ENCODE measurements at regions not wholly inside any gene's neighbourhood (a gene's known extent, or its start where the extent isn't known, plus 50 kb on each side); places are given as distances from the start of the nearest gene placed in this dataset.

DNA sequence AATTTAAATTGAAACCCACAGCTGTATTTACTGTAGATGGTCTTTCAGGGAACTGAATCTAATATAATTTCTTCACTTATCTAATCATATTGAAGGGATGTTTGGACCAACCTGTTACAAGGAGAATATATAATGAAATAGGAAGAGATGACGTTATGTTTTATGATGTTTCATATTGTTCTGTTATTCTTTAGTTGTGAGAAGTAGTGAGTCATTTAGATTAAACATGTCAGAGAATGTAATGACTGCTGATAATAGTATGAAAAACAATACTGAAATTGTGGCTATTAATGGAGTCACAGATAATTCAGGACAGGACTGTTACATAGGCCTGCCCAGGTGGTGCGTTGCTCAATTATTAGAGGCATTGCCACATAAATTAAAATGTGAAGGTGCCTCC lies 1993.4 kb downstream of the EFNA5 start:
- DNase-seq (ENCODE audit: low read depth): no peak
- TF ChIP-seq, protein P1, sequence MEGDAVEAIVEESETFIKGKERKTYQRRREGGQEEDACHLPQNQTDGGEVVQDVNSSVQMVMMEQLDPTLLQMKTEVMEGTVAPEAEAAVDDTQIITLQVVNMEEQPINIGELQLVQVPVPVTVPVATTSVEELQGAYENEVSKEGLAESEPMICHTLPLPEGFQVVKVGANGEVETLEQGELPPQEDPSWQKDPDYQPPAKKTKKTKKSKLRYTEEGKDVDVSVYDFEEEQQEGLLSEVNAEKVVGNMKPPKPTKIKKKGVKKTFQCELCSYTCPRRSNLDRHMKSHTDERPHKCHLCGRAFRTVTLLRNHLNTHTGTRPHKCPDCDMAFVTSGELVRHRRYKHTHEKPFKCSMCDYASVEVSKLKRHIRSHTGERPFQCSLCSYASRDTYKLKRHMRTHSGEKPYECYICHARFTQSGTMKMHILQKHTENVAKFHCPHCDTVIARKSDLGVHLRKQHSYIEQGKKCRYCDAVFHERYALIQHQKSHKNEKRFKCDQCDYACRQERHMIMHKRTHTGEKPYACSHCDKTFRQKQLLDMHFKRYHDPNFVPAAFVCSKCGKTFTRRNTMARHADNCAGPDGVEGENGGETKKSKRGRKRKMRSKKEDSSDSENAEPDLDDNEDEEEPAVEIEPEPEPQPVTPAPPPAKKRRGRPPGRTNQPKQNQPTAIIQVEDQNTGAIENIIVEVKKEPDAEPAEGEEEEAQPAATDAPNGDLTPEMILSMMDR (IDR thresholded peaks at IDR 0.05; ENCODE audit: low read depth, low read length, missing control alignments): no peak
- no peak overlapping the region for H3K4me3 ChIP-seq (ENCODE audit: low read depth, low read length)
- in situ Hi-C loops (cut with HindIII; ENCODE audit: low sequenced_read_pairs): no loop called here

DNA sequence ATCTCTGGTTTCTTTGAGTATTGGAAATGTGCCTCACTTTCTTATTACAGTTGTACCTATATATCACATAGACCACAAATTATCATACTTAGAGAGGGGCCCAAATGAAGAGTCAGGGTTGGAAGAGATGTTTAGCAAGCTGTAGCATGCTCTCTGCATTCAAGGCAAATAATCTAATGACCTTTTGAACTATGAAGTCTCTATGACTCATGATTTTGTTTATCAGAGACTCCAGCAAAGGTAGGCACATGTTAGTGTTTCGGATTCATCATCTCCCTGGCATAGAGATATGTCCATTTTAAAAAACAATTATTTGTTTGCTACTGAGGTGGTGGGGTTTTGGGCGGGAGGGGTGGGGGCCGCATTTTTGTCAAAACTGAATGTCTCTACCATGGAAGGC lies 2000.1 kb downstream of the EFNA5 start:
- TF ChIP-seq, protein P1 (IDR thresholded peaks at IDR 0.05; ENCODE audit: low read depth, low read length, missing control alignments): no peak
- DNase-seq (ENCODE audit: low read depth): no peak
- no peak overlapping the region for H3K4me3 ChIP-seq (ENCODE audit: low read depth, low read length)
- in situ Hi-C loops (cut with HindIII; ENCODE audit: low sequenced_read_pairs): no loop called here

DNA sequence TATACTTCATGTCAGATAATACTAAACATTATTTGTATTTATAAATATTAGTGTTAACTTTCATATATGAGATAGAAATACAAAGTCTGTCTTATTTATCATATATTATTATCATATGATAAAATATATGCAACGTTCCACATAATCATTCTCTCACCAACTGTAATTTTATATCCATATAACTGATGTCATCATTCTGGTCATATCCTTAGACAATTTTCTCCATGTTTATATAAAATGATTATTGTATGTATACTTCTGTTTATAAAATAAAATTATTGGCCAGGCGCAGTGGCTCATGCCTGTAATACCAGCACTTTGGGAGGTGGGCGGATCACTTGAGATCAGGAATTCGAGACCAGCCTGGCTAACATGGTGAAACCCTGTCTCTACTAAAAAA lies 2007.1 kb downstream of the EFNA5 start:
- in situ Hi-C loops (cut with HindIII; ENCODE audit: low sequenced_read_pairs): no loop called here
- no peak for DNase-seq (ENCODE audit: low read depth)
- TF ChIP-seq, protein P1 (IDR thresholded peaks at IDR 0.05; ENCODE audit: low read depth, low read length, missing control alignments): no peak
- no peak overlapping the region for H3K4me3 ChIP-seq (ENCODE audit: low read depth, low read length)

DNA sequence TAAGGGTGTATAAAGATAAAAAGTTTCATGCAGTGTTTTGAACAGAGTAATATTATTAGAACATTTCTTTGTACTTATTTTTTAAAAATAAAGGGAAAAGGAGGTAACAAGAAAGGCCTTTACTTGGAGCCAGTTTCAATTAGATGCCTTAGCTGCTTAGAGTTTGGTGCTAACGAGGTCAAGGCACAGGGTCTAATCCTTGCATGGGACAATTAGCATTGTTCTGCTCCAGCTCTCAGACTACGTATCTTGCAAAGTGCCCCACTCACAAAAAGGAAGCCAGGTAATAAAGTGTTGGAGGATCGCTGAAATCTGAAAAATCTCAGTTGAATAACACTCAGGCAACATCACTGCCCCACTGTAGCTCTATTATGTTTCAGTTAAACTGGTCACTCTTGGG lies 2011.3 kb downstream of the EFNA5 start:
- TF ChIP-seq, protein P1 (IDR thresholded peaks at IDR 0.05; ENCODE audit: low read depth, low read length, missing control alignments): no peak
- H3K4me3 ChIP-seq (ENCODE audit: low read depth, low read length): no peak overlapping the region
- DNase-seq (ENCODE audit: low read depth): no peak
- in situ Hi-C loops (cut with HindIII; ENCODE audit: low sequenced_read_pairs): no loop called here

DNA sequence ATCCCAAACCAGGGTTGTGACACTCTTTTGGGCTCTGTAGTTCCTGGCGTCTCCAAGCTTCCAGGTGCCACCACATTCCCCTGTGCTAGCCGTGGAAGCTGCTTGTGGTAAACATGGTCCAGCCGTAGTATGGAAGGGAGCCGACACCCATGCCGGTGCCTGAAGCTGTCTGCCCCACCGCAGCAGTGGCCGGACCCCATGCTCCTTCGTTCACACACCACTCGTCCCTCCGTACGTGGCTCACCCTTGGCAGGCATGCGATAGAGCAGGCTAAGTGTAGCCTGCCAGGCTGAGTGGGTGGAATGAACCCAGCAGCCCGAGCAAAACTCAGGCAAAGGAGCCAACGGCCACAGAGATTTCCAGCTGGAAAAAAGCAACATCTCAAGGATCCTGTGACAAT lies 2030.4 kb downstream of the EFNA5 start:
- no peak for DNase-seq (ENCODE audit: low read depth)
- no peak overlapping the region for H3K4me3 ChIP-seq (ENCODE audit: low read depth, low read length)
- TF ChIP-seq, protein P1 (IDR thresholded peaks at IDR 0.05; ENCODE audit: low read depth, low read length, missing control alignments): no peak
- in situ Hi-C loops (cut with HindIII; ENCODE audit: low sequenced_read_pairs): no loop called here

DNA sequence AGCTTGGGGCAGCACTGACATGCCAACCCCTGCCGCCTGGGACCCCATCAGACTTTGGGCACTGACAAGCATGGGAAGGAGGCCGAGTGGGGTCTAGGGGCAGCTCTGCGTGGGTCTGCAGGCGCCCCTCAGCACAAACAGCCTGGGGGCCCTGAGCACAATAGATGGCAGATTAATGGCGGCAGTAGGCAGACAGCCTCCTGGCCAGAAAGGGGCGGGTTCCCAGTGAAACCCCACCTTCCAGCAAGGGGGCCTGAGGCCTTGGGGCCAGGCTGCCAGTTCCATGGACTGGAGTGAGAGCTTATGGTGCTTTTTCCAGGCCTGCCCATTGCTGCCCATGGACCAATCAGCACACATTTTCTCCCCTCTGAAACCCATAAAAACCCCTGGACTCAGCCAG lies 2031.2 kb downstream of the EFNA5 start:
- no peak for DNase-seq (ENCODE audit: low read depth)
- in situ Hi-C loops (cut with HindIII; ENCODE audit: low sequenced_read_pairs): no loop called here
- TF ChIP-seq, protein P1 (IDR thresholded peaks at IDR 0.05; ENCODE audit: low read depth, low read length, missing control alignments): no peak
- no peak overlapping the region for H3K4me3 ChIP-seq (ENCODE audit: low read depth, low read length)

DNA sequence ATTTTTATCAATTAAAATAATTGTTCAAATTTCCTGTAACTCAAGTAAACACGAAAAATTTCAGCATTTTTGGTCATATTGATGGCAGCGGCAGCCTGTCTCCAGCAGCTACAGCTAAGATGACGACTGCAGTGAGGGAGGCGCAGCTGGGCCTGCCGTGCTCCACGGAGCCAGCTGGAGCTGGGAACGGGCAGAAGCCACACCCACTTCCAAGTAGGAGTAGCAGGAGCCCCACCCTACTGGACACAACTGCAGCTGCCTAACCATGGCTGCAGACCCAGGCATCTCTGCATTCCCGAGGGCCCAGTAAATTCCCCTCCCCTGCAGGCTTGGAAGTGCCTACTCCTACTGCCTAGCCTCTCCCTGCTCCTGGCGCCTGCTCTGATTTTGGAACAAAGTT lies 2031.7 kb downstream of the EFNA5 start:
- H3K4me3 ChIP-seq (ENCODE audit: low read depth, low read length): no peak overlapping the region
- TF ChIP-seq, protein P1 (IDR thresholded peaks at IDR 0.05; ENCODE audit: low read depth, low read length, missing control alignments): no peak
- no peak for DNase-seq (ENCODE audit: low read depth)
- in situ Hi-C loops (cut with HindIII; ENCODE audit: low sequenced_read_pairs): no loop called here
